HT-29 (cell line): ENCODE measurements at regions not wholly inside any gene's neighbourhood (a gene's known extent, or its start where the extent isn't known, plus 50 kb on each side); places are given as distances from the start of the nearest gene placed in this dataset.

Source experiments
- DNase-seq: peaks from one replicate; pipeline ENCODE4 v3.0.0-alpha.2; 2015; ENCODE audit warnings: low spot score

GRCh38 chr3:117399311-117400078, 689.9 kb downstream of the TUSC7 start:
- DNase-seq = no peak

- DNase-seq = no peak
Measured at GRCh38 chr3:117400303-117400702, 690.7 kb downstream of the TUSC7 start.

GRCh38 chr3:117404141-117404540, 694.6 kb downstream of the TUSC7 start:
- no peak for DNase-seq

GRCh38 chr3:117404730-117405129, 695.2 kb downstream of the TUSC7 start:
- no peak for DNase-seq

GRCh38 chr3:117405359-117405758, 695.8 kb downstream of the TUSC7 start:
- no peak for DNase-seq

- DNase-seq = peak; percentile 38
Measured at GRCh38 chr3:117407317-117407716, 697.7 kb downstream of the TUSC7 start.

- DNase-seq = no peak
Measured at GRCh38 chr3:117408811-117409210, 699.2 kb downstream of the TUSC7 start.

GRCh38 chr3:117409256-117409655, 699.7 kb downstream of the TUSC7 start:
- no peak for DNase-seq

GRCh38 chr3:117409701-117410459, 700.3 kb downstream of the TUSC7 start:
- DNase-seq = no peak

- no peak for DNase-seq
Measured at GRCh38 chr3:117411971-117412370, 702.4 kb downstream of the TUSC7 start.

GRCh38 chr3:117417411-117417810, 707.8 kb downstream of the TUSC7 start:
- no peak for DNase-seq

GRCh38 chr3:117427081-117427480, 717.5 kb downstream of the TUSC7 start:
- no peak for DNase-seq

GRCh38 chr3:117433427-117433826, 723.8 kb downstream of the TUSC7 start:
- no peak for DNase-seq

- DNase-seq = no peak
Measured at GRCh38 chr3:117434661-117435412, 725.3 kb downstream of the TUSC7 start.

GRCh38 chr3:117435506-117435905, 725.9 kb downstream of the TUSC7 start:
- DNase-seq = no peak

- peak; percentile 34 for DNase-seq
Measured at GRCh38 chr3:117439812-117440211, 730.2 kb downstream of the TUSC7 start.

GRCh38 chr3:117441851-117442250, 732.3 kb downstream of the TUSC7 start:
- DNase-seq = no peak

- no peak for DNase-seq
Measured at GRCh38 chr3:117442566-117442965, 733.0 kb downstream of the TUSC7 start.

- DNase-seq = no peak
Measured at GRCh38 chr3:117443014-117443413, 733.4 kb downstream of the TUSC7 start.

GRCh38 chr3:117444175-117444574, 734.6 kb downstream of the TUSC7 start:
- no peak for DNase-seq

- DNase-seq = no peak
Measured at GRCh38 chr3:117447419-117447818, 737.8 kb downstream of the TUSC7 start.

- no peak for DNase-seq
Measured at GRCh38 chr3:117450026-117450425, 740.4 kb downstream of the TUSC7 start.
